ENCODE measurements at regions not wholly inside any gene's neighbourhood (a gene's known extent, or its start where the extent isn't known, plus 50 kb on each side); places are given as distances from the start of the nearest gene placed in this dataset.
"Not testable (repeated sequence)": the region's sequence is repeated elsewhere in the genome, so short reads cannot be mapped to it uniquely, and the experiment has no call there.

DNA sequence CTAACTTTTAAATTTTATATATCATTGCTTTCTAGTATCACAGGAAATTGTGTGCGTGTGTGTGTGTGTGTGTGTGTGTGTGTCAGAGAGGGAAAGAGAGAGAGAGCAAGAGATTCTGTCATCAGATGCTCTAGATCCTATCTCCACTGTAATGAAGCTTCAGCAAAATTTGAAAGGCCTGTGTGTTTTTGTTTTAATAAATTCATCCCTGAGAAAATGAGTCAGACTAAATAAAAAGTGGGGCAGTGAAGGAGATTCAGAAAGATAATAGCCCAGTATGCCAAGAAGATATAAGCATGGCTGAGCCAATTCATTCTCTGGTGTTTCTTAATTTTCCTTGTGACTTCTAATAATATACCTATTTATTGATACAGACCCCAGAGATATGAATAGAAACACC lies 184.2 kb upstream of the TMEM196 start:
- no peak overlapping the region for H3K4me3 ChIP-seq
- no peaks in the 10 kb centered on the region for H3K27me3 ChIP-seq
- no peaks in the 10 kb centered on the region for H3K9me3 ChIP-seq
- no peak for TF ChIP-seq EP300 (IDR thresholded peaks at IDR 0.05)
- TF ChIP-seq, protein P1, sequence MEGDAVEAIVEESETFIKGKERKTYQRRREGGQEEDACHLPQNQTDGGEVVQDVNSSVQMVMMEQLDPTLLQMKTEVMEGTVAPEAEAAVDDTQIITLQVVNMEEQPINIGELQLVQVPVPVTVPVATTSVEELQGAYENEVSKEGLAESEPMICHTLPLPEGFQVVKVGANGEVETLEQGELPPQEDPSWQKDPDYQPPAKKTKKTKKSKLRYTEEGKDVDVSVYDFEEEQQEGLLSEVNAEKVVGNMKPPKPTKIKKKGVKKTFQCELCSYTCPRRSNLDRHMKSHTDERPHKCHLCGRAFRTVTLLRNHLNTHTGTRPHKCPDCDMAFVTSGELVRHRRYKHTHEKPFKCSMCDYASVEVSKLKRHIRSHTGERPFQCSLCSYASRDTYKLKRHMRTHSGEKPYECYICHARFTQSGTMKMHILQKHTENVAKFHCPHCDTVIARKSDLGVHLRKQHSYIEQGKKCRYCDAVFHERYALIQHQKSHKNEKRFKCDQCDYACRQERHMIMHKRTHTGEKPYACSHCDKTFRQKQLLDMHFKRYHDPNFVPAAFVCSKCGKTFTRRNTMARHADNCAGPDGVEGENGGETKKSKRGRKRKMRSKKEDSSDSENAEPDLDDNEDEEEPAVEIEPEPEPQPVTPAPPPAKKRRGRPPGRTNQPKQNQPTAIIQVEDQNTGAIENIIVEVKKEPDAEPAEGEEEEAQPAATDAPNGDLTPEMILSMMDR (IDR thresholded peaks at IDR 0.05): no peak
- TF ChIP-seq POLR2A (IDR thresholded peaks at IDR 0.05): no peak
- intact Hi-C loops (cut with DNase I): no loop called here
- no peak overlapping the region for H3K27ac ChIP-seq
- no peaks in the 10 kb centered on the region for H3K4me1 ChIP-seq (ENCODE audit: insufficient read depth)
- no peak for DNase-seq
- no peaks in the 10 kb centered on the region for H3K36me3 ChIP-seq
- WGBS, 3 donors: 52 to 94% (median 83%) methylated on average over 1 of the region's 1 CpG

DNA sequence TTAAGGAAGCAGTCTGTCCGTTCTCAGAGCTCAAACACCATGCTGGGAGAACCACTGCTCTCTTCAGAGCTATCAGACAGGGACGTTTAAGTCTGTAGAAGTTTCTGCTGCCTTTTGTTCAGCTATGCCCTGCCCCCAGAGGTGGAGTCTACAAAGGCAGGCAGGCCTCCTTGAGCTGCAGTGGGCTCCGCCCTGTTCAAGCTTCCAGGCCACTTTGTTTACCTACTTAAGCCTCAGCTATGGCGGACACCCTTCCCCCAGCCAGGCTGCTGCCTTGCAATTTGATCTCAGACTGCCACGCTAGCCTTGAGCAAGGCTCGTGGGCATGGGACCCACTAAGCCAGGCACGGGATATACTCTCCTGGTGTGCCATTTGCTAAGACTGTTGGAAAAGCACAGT lies 180.7 kb upstream of the TMEM196 start:
- H3K36me3 ChIP-seq; intact Hi-C loops (cut with DNase I): not testable (repeated sequence)

DNA sequence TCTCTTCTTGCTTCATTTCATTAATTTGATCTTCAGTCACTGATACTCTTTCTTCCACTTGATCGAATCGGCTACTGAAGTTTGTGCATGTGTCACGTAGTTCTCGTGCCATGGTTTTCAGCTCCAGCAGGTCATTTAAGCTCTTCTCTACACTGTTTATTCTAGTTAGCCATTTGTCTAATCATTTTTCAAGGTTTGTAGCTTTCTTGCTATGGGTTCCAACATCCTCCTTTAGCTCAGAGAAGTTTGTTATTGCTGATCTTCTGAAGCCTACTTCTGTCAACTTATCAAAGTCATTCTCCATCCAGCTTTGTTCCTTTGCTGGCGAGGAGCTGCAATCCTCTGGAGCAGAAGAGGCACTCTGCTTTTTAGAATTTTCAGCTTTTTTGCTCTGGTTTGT lies 180.0 kb upstream of the TMEM196 start:
- H3K4me1 ChIP-seq (ENCODE audit: insufficient read depth): not testable (repeated sequence)
- WGBS, 3 donors: 91 to 94% (median 94%) methylated on average over 5 of the region's 5 CpGs

More for the DNA sequence above, 180.7 kb upstream of the TMEM196 start:
- DNase-seq; H3K9me3 ChIP-seq; H3K27ac ChIP-seq; H3K4me1 ChIP-seq (ENCODE audit: insufficient read depth); H3K27me3 ChIP-seq; H3K4me3 ChIP-seq: not testable (repeated sequence)
- 79 to 81% (median 81%) methylated on average over 7 of the region's 7 CpGs for WGBS, 3 donors

DNA sequence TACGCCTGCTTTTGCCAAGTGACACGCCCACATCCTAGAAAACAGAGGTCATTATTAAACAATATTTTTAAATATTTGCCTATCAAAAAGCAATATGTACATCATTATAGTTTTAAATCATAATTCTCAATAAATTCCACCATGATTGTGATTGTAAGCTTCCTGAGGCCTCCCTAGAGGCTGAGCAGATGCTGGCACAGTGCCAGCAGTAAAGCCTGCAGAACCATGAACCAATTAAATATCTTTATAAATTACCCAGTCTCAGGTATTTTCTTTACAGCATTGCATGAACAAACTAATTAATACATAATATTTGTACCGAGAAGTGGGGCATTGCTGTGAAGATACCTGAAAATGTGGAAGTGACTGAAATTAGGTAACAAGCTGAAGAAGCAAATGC lies 174.7 kb upstream of the TMEM196 start:
- intact Hi-C loops (cut with DNase I): no loop called here
- H3K4me1 ChIP-seq (ENCODE audit: insufficient read depth): no peaks in the 10 kb centered on the region
- no peak overlapping the region for H3K27ac ChIP-seq
- H3K27me3 ChIP-seq: no peaks in the 10 kb centered on the region
- no peaks in the 10 kb centered on the region for H3K36me3 ChIP-seq
- H3K9me3 ChIP-seq: no peaks in the 10 kb centered on the region
- 69 to 80% (median 73%) methylated on average over 3 of the region's 3 CpGs for WGBS, 3 donors
- no peak for TF ChIP-seq POLR2A (IDR thresholded peaks at IDR 0.05)
- TF ChIP-seq, protein P1 (IDR thresholded peaks at IDR 0.05): no peak
- no peak for TF ChIP-seq EP300 (IDR thresholded peaks at IDR 0.05)
- no peak overlapping the region for H3K4me3 ChIP-seq
- no peak for DNase-seq

More for the DNA sequence above, 180.0 kb upstream of the TMEM196 start:
- intact Hi-C loops (cut with DNase I); H3K4me3 ChIP-seq; DNase-seq; H3K9me3 ChIP-seq; H3K27me3 ChIP-seq; H3K27ac ChIP-seq; H3K36me3 ChIP-seq: not testable (repeated sequence)

GRCh38 chr7:19944363-19945120 lies 171.1 kb upstream of the TMEM196 start:
- intact Hi-C loops (cut with DNase I): no loop called here
- H3K9me3 ChIP-seq: no peaks in the 10 kb centered on the region
- H3K27me3 ChIP-seq: no peaks in the 10 kb centered on the region
- H3K27ac ChIP-seq: no peak overlapping the region
- TF ChIP-seq, protein P1 (IDR thresholded peaks at IDR 0.05): no peak
- TF ChIP-seq POLR2A (IDR thresholded peaks at IDR 0.05) (no peak), EP300 (IDR thresholded peaks at IDR 0.05) (no peak)
- no peak for DNase-seq
- 71 to 78% (median 73%) methylated on average over 5 of the region's 5 CpGs for WGBS, 3 donors
- no peaks in the 10 kb centered on the region for H3K36me3 ChIP-seq
- no peak overlapping the region for H3K4me3 ChIP-seq
- H3K4me1 ChIP-seq (ENCODE audit: insufficient read depth): no peaks in the 10 kb centered on the region

Measured in ovary (tissue), 7 donors.